ENCODE measurements at regions not wholly inside any gene's neighbourhood (a gene's known extent, or its start where the extent isn't known, plus 50 kb on each side); places are given as distances from the start of the nearest gene placed in this dataset.

- no peaks in the 10 kb centered on the region for H3K36me3 ChIP-seq (ENCODE audit: control insufficient read depth, insufficient read depth, low read length)
- no peak overlapping the region for H3K4me3 ChIP-seq (ENCODE audit: low read length)
- H3K4me1 ChIP-seq (ENCODE audit: control insufficient read depth, insufficient read depth, low read length): peaks cover 5% of the 10 kb centered on the region
- 95% methylated on average over 5 of the region's 5 CpGs for WGBS (ENCODE audit: insufficient coverage)
- no peaks in the 10 kb centered on the region for H3K9me3 ChIP-seq (replicated peaks; ENCODE audit: control insufficient read depth, low read depth, low read length)
- DNase-seq: no peak
- no peaks in the 10 kb centered on the region for H3K27me3 ChIP-seq (ENCODE audit: control insufficient read depth, insufficient read depth, low read length)
- H3K27ac ChIP-seq (ENCODE audit: low read length): no peak overlapping the region
These were observed 53.4 kb upstream of the SPRED2 start for GRCh38 chr2:65485839-65486238.

- DNase-seq: no peak
- no CpG with 5 or more reads among the region's 4 CpGs for WGBS (ENCODE audit: insufficient coverage)
- no peak overlapping the region for H3K4me3 ChIP-seq (ENCODE audit: low read length)
- H3K36me3 ChIP-seq (ENCODE audit: control insufficient read depth, insufficient read depth, low read length): no peaks in the 10 kb centered on the region
- H3K27ac ChIP-seq (ENCODE audit: low read length): no peak overlapping the region
- H3K9me3 ChIP-seq (replicated peaks; ENCODE audit: control insufficient read depth, low read depth, low read length): no peaks in the 10 kb centered on the region
- no peaks in the 10 kb centered on the region for H3K27me3 ChIP-seq (ENCODE audit: control insufficient read depth, insufficient read depth, low read length)
- H3K4me1 ChIP-seq (ENCODE audit: control insufficient read depth, insufficient read depth, low read length): no peaks in the 10 kb centered on the region
These were observed 51.4 kb upstream of the SPRED2 start for GRCh38 chr2:65483763-65484162.

GRCh38 chr2:65482971-65483370 is 50.6 kb upstream of the SPRED2 start:
- Histone ChIP-seq H3K4me3 (ENCODE audit: low read length) (no peak overlapping the region), H3K27me3 (ENCODE audit: control insufficient read depth, insufficient read depth, low read length) (no peaks in the 10 kb centered on the region), H3K9me3 (replicated peaks; ENCODE audit: control insufficient read depth, low read depth, low read length) (no peaks in the 10 kb centered on the region), H3K4me1 (ENCODE audit: control insufficient read depth, insufficient read depth, low read length) (no peaks in the 10 kb centered on the region), H3K36me3 (ENCODE audit: control insufficient read depth, insufficient read depth, low read length) (no peaks in the 10 kb centered on the region), H3K27ac (ENCODE audit: low read length) (no peak overlapping the region)
- WGBS (ENCODE audit: insufficient coverage): 94% methylated on average over 3 of the region's 3 CpGs
- DNase-seq: no peak

Measured in muscle of leg (tissue), 3 donors.